T-helper 9 cell (primary cell): ENCODE measurements at regions not wholly inside any gene's neighbourhood (a gene's known extent, or its start where the extent isn't known, plus 50 kb on each side); places are given as distances from the start of the nearest gene placed in this dataset.

ENCODE experiments used
- DNase-seq: peaks from one replicate; pipeline ENCODE4 v3.0.0-alpha.2; 2020

DNA sequence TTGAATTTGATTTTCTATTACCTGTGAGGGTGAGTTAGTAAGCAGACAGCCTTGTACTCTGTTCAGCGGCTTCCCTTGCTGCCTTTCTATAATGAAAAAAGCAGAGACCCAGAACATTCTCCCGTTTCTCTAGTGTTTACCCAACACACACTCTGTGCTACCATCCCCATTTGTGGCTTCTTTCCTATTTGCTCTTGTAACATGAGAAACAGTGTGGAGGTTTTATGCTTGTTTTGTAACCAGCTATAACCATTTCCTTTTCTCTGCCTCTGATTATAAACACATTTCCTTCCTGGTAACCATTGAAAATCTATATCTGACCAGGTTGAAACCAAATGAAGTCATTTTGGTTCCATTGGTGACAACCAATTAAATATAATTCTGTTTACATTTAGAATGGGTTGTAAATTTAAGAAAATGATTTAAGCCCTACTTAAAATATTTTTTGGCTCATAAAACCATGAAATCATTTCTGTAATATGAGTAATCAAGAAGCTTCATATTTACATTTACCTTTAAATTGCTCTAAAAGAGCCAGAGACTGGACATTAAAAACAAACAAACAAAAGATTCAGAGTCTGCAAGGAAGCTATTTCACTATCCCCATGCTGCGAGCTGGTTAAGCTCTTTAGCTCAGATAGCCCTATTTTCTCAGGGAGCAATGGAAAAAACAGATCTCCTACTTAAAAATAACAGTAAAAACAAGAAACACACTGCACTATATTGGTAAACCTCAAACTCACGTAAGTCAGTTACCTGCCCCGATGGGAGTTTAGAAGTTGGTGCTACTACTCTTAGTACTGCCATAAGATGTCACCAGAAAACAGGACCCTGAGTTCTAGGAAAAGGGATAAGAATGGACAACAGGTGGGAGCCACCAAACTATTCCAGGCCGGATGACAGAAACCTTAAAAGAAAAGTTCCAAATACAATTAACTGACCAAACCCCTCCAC, 206.5 kb upstream of the EEA1 start:
- DNase-seq, result no peak

DNA sequence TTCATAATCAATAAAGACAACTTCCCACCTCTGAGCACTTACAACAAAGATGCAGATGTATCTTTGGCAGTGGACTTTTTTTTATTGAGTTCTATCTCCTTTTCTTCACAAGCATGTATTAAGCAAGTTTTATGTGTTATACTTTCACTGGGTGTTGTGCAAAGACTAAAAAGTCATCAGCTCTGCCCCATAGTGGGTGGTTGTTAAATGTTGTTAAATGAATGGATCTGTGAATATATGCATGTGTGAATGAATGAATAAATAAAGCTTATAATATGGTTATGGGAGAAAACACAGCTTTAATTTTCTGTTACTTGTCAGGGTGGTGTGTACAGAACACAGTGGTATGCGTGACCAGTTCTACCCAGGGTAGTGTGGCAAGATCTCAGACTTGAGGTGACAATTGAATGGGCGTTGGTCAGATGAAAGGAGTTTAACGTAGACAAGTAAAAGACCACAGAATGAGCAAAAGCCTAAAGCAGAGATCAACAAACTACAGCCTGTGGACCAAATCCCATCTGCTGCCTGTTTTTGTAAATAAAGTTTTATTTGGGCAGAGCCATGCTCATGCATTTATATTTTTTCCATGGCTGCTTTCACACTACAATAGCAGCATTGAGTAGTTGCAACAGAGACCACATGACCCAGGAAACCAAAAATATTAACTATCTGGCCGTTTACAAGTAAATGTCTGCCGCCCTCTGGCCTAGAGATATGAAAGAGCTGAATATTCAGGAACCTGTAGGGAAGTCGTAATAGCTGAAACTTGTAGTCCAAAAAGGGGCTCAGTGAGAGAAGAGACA, 207.4 kb upstream of the EEA1 start:
- DNase-seq, result no peak

DNA sequence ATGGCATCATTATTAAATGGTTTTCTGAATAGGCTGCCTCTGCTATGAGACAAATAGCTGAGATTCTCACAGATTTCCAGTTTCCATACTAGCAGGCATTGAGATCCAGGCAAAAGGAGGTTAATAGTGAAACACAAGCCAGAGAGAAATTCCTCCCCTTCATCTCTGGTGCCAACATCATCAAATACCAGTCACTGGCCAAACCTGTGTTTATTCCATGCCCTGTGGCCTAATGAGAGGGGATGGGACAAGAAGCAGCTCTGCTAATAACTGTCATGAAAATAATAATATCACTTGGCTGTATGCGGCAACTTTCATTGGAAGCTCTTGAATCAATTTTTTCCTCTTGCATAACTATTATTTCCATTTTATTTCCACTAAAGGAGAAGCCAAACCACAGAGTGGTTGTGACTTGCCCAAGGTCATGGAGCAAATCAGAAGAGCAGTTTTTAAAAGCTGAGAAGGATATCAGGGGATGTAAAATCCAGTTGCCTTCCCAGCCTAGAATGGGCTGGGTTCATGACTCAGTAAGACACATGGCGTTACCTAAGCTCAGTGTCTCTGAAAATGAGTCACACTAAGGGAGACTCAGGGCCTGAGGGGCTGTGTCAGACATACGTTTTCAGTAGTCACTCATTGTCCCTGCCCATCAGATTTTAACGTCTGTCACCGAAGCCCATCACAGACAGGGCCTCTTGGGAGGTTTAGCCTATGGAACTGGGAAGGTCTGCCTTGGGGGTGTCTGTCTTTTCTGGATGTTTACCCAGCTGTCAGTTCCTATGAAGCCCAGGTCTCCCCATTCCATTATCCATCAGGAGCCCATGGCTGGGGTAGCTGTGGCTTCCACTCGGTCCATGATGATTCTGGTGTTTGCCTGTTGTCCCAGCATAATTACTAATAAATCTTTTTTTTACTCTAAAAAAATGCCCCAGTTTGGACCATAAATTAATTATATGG, 208.8 kb upstream of the EEA1 start:
- no peak for DNase-seq

DNA sequence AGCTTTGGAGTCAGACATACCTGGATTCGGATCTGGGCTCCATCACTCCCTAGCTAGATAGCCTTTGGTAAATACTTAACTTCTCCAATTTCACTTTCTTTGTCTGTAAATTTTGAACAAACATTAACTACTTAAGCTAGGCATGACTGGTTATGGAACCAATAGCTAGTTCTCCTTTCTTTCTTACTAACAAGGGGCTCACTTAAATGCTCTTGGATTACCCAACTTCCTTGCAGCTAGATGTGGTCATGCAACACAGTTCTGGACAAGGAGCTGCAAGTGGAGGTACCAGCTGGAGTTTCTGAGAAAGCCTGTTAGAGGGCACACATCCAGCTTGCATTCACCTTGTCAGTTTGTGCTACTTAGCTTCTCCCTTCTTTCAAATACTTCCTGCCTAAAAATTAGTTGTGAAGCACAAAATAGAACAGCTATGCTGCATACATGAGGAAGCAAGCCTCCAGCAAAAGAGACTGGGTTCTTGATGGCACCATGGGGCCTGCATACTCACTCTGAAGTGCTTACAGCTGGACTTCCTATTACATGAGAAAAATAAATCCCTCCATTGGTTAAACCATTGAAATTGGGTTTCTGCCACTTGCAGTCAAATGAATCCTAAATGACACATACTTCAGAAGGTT, 210.1 kb upstream of the EEA1 start:
- DNase-seq, result no peak

DNA sequence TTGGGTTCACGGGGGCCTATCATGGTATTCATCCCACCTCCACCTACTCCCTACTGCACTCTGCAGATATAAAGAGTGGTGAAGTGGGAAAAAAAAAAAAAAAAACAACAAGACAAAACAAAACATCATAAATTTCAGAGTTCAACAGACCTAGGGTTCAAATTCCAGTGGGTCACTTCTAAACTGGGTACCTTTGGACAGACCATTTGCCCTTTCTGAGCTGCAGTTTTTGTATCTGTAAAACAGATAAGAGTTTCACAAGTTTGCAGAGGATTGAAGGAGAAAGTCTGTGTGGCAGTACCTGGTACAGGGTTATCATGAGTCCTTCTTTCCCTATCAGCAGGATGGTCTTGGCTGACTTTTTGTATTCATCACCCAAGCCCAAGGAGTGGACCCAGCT, 211.2 kb upstream of the EEA1 start:
- no peak for DNase-seq

DNA sequence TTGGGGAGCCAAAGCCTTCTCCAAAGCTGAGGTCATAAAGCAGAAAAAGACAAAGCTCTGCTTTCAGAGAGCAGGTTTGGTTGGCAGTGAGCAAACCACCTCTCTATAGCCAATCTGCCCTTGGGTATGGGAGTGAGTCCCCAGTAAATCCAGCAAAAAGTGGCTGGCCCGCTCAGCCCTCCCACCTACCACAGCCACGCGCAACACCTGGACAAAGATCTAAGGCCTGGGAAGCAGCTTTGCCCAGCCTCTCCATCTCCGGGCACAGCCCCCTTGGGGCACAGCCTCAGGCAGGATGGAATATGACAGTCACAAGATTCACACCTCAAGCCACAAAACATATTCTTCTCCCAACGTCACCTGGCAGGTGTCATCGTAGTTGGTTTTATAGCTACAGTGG, 211.7 kb upstream of the EEA1 start:
- no peak for DNase-seq

DNA sequence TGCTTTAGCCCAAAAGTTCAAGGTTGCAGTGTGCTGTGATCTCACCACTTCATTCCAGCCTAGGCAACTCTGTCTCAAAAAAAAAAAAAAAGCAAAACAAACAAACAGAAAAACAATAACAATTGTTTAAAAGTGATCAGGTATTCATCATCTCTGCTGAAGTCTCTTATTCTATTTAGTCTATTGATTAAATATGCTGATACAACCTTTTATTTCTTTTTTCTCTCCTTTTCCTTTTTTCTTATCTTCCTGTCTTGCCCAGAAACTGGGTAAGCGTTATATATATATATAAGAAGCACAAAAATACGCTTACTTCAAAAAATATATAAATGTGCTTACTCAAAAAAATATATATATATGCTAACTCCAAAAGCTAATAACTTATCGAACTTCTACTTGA, 213.8 kb upstream of the EEA1 start:
- no peak for DNase-seq

DNA sequence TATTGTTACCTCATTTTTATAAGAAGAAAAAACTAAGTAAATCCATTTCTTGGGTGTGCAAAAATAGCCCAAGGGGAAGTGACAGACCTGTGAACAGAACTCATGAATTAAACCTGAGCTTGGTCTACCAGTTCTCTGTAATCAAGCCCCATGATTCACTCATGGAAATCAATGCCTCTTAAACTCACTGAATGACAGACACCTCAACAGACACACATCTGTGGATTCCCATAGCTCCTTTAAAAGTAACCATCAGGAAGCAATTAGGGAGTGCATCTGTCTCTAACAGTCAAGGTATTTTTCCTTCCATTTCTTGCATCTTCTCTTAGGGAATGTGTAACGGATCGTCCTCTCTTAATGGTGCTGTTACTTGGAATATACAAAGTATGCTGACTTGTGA, 215.0 kb upstream of the EEA1 start:
- no peak for DNase-seq

DNA sequence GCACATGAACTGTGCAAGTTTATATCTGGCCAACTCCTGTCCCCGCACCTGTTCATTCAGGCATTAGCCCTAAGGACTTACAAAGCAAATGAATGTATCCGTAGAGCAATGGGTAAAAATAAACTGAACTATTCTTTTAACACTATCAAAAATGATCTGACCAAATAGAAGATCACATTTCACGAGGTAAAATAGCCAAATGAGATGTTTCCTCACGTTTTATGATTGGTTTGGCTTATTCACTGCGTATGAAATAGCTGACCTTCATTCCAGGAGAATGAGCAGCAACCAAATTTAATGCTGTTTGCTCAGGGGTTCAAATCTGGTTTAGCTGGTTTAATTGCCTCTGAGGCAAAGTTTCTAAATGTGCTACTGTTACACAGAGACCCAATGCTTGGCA, 216.0 kb upstream of the EEA1 start:
- no peak for DNase-seq

DNA sequence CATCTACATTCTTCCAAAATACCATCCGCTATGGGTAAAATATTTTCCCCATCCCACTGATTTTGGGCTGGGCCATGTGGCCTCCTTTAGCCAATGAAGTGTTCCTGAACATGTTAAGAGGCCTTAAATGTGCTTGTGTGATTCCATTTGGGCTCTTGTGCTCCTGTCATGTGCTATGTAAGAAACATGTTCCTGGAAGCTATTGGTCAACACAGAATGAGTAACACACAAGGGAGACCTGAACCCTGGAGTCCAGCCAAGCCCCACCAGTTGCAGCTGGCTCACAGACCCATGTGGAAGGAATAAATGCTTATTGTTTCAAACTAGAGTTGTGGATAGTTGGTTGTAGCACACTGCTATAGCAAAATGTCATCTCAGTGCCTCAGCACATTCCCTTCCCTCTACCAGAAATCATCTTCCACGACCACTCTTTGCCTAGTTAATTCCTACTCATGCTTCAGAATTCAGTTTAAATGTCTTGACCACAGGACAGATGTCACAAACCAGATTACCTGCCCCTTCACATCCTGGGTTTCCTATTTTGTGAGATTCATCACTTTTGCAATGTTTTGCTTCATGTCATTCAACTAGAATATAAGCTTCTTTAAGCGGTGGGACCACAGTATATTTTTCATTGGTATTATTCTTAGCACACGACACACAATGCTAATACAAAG, 217.3 kb upstream of the EEA1 start:
- no peak for DNase-seq

DNA sequence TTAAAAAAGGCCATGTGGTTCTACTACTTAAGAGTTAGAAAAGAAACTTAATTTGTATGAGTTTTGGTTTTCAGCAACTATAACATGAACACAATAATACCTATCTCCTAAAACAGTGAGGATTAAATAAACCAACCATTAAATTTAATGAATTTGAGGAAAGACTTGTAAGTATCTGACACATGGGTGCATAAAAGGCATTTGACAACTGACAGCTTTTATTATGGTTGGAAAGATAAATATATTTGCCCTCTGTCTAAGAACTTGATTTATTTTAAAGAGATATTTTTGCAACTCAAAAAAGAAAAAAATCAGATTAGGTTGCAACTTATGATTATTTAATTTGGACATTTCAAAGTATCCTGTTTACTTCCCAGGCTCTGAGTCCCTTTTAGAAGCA, 217.9 kb upstream of the EEA1 start:
- DNase-seq, result no peak

DNA sequence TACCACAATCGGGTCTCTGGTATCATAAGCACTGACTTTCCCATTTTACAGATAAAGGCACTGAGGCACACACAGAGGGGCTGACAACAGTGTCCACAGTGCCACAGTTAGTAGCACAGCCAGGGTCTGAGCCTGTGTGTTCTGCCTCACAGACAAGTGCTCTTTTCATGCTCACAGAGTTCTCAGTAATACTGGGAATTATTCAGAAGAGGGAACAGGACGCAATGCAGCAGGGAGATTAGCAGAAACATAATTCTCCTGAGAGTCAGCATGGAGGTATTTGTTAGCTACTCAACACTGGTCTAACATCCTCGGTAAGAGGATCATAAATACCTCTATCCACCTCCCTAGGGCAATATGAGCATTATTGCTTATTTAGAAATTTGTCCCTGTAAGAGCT, 219.3 kb upstream of the EEA1 start:
- no peak for DNase-seq

DNA sequence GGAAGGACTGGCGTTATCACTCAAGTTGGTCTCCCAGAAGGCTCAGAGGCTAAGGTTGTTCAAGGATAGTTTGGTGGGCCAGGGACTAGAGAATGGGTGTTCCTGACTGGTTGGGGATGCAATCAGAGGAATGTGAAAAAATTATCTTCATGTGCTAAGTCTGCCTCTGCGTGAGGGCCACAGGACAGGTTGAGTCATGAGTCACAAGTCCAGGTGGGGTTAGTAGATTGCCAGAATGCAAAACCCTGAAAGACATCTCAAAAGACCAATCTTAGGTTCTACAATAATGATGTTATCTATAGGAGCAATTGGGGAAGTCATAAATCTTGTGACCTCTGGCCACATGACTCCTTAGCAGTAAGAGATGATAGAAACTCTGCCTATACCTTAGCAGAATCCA, 220.1 kb upstream of the EEA1 start:
- no peak for DNase-seq

DNA sequence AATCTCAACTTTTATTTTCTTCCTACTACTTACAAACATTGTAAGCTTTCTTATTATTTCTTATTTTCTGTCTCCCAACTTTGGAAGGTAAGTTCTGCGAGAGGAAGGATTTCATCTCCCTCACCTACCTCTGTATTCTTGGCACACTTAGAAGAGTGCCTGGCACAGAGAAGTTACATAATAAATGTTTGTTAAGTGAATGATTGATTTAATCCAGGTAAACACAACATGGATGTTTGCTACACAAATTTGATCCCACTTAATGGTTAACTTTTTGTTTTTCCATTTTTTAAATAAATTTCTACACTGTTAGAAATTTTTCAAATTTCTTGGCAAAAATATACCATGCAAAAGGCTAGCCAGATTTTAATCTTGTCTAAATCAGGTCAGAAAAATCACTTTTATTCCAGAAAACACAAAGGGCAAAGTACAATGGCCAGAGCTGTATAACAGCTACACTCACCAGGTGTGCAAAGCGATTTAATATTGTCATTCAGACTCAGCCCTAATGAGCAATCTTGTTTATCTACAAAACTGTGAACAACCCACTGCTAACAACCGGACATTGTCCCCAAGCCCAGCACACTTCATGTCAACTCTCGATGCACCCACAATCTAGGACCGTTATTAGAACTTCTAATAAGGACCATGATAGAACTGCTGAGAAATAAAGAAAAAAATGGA, 222.1 kb upstream of the EEA1 start:
- no peak for DNase-seq

DNA sequence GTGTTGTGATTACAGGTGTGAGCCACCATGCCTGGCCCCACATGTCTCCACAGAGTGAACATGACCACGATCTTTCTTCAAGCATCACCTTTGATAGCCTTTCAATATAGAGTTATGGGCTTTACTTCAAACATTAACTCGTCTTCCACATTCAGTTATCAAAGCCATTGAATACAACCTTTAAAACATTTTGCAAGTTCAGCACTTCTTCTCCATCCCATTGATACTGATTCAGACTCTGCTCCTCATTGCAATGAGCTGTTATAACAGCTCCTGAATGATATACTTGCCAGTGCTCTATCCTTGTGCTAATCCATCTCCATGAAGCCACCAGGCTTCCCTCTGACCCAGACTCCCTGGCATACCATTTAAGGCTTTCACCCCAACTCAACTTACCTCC, 223.5 kb upstream of the EEA1 start:
- no peak for DNase-seq

DNA sequence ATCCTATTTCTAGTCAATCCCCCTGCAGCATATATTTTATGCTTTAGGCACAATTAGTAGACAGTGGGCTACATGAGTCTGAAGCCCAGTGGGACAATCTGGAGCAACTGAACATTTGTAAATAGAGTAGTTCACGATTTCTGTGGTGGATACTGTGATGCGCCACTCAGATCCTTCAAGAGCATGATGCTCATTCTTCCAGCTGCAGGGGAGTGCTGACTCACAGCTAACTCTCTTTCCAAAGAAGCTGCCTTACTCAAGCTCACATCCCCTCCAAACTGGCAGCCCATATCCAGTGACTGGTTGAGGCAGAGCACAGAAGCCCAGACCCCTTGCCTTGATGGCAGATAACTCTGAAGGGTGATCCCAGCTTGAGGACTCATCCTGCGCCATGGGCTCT, 224.2 kb upstream of the EEA1 start:
- DNase-seq, result no peak

DNA sequence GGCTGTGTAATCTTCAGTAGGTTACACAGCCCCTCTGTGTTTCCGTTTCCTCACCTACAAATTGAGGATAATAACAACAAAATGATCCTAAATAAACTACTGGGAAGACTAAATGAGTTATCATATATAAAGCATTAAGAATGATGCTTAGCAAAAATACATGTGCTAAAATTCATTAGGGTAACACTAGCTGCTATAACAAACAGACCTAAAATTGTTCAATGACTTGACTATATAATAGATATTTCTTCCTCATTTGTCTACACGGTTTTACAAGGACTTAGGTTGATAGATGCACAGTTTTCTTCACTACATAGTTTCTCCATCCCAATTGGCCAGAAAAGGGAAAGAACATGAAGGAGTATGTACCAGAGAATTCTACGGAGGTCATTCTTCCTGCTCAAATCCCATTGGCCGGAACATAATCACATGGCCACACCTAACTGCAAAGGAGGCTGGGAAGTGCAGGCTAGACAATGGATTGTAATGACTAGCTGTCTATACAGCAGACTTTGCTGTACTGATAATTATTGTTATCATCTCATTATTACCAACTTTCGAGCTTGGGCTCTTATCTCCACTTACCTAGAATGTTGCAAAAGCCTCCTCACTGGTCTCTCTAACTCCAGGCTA, 223.5 kb upstream of the NUDT4 start:
- DNase-seq, result no peak

DNA sequence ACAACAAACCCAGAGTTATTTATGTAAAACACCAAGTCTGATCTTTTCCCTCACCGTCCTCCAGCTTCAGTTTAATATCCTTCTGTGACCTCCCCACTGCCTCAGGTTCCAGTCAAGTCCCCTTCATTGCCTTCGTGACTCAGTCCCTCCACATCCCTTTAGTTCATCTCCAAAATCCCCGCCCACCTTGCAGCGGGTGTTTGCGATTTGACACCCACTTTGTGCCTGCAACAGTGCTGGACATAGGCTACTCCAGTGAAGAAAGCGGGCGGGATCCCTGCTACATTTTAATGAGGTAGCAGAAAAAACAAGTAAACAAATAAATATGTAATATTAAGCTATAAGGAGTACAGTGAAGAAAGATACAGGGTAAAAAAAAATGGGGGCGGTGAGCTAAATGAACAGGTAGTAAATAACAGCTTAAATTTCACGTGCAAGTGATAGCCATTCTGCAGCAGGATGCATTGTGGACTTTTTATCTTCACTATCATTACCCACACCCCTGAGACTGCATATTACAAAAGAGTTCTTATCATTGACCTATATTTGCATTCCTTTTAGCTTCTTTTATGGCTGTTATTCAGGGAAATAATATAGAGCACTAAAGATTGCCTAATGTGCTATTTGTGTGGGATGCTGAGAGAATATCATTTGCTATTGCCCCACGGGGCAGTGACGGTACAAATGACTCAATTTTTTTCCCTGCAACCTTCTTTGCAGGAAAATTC, 222.8 kb upstream of the NUDT4 start:
- DNase-seq, result no peak

DNA sequence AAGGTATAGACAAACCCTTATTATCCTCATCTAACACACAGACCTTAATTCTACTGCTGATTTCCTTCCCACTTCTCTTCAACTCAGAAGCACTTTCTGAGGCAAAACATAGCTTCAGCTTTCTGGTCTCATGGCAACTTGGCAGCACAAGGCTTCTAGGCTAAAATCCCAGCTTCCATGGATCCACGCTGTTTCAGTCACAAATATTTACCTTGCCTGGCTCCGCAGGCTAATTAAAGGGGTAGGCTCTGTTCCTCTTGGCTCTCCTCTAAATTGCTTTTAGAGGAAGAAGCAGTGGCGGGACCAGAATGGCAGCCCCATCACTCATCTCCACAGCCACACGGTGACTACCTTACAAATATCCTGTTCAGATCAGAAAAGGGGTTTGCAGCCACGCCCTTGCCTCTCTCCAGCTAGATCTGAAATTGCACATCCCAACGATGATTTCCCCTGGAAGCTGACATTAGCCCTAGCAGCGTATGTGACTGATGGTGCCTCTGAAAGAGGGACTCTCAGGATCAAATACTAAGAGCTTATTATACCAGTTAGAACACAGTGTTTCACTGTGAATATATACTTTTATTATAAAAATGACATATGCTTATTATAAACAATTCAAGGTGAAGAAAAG, 221.5 kb upstream of the NUDT4 start:
- no peak for DNase-seq

DNA sequence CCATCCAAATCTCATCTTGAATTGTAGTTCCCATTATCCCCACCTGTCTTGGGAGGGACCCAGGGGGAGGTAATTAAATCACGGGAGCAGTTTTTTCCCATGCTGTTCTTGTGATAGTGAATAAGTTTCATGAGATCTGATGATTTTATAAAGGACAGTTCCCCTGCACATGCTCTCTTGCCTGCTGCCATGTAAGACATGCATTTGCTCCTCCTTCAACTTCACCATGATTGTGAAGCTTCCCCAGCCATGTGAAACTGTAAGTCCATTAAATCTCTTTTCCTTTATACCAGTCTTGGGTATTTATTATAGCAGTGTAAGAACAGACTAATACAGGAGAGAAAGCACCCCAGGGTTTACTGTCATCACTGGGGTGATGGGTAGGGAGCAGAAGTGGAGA, 220.4 kb upstream of the NUDT4 start:
- DNase-seq, result no peak
